Calu3 (cell line): ENCODE measurements at regions not wholly inside any gene's neighbourhood (a gene's known extent, or its start where the extent isn't known, plus 50 kb on each side); places are given as distances from the start of the nearest gene placed in this dataset.

ENCODE experiments used
- BruUV-seq: library from RNA; stranded (reverse); fragments of 400-500 nt; replicated peaks from 2 replicates; lab custom pipeline; 2021; lab: Mats Ljungman, UMichigan
- CTCF ChIA-PET: fragments of 300-600 bp; sonication (Branson Sonifier 250); formaldehyde crosslinking; loops from one replicate; lab custom pipeline; 2022; ENCODE audit warnings: antibody characterized with exemption; lab: Charles Lee
- DNase-seq: peaks from one replicate; pipeline ENCODE4 v3.0.0; 2022
- H3K27ac Mint-ChIP-seq: one replicate; pipeline ENCODE4 v1.8.0; 2022; ENCODE audit warnings: mixed read lengths; ENCODE audit not compliant: unreplicated experiment
- H3K27me3 Mint-ChIP-seq: one replicate; pipeline ENCODE4 v1.8.0; 2022; ENCODE audit warnings: mixed read lengths; ENCODE audit not compliant: unreplicated experiment
- H3K36me3 Mint-ChIP-seq: one replicate; pipeline ENCODE4 v1.8.0; 2022; ENCODE audit warnings: mild to moderate bottlenecking, moderate library complexity, mixed read lengths; ENCODE audit not compliant: insufficient read depth, unreplicated experiment
- H3K4me1 Mint-ChIP-seq: one replicate; pipeline ENCODE4 v1.8.0; 2022; ENCODE audit warnings: mild to moderate bottlenecking, low read depth, mixed read lengths; ENCODE audit not compliant: unreplicated experiment
- H3K4me3 Mint-ChIP-seq: one replicate; pipeline ENCODE4 v1.8.0; 2022; ENCODE audit warnings: mild to moderate bottlenecking, low read depth, moderate library complexity, mixed read lengths; ENCODE audit not compliant: unreplicated experiment
- H3K9me3 Mint-ChIP-seq: one replicate; pipeline ENCODE4 v1.8.0; 2022; ENCODE audit warnings: low read depth, mixed read lengths; ENCODE audit not compliant: unreplicated experiment
- intact Hi-C: fragments of 100-400 bp; cut with micrococcal nuclease; formaldehyde crosslinking; loops from one replicate; pipeline ENCODE4 v1.10.0; 2022; ENCODE audit not compliant: unreplicated experiment
- TF ChIP-seq, protein P1 (sequence below): fragments of 200-600 bp; IDR thresholded peaks from one replicate; pipeline ENCODE4 v1.8.0; 2022; ENCODE audit warnings: antibody characterized with exemption; ENCODE audit not compliant: unreplicated experiment

DNA sequence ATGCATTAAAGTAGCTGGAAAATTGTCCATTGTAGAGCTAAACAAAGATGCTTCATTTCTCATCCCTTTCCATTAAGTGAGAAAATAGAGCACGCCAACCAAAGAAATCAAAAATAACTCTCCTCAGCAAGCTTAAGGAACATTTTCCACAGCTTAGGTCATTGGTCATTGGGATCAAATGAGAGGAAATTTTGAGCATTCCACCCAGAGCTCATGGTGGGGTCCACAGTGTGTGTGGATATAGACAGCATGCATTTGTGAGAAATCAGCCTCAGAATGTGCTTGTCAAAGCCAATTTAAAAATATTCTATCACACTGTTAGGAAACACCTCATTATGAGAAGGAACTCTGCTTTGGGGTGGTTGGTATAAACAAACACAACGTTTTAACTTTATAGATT, 97.2 kb downstream of the HDGFL1 start:
- no peak for DNase-seq
- intact Hi-C loops, result no loop called here
- BruUV-seq, result no TSS peak
- CTCF ChIA-PET, result interaction anchor here (1.4 kb wide), 1 partner anchor 8 kb away, joined by 4 read pairs; no protein-coding TSS in a partner anchor
- H3K36me3 Mint-ChIP-seq, result no peaks in the 10 kb centered on the region
- no peaks in the 10 kb centered on the region for H3K27me3 Mint-ChIP-seq
- H3K27ac Mint-ChIP-seq, result no peak overlapping the region
- H3K4me1 Mint-ChIP-seq, result no peaks in the 10 kb centered on the region
- TF ChIP-seq, protein P1, sequence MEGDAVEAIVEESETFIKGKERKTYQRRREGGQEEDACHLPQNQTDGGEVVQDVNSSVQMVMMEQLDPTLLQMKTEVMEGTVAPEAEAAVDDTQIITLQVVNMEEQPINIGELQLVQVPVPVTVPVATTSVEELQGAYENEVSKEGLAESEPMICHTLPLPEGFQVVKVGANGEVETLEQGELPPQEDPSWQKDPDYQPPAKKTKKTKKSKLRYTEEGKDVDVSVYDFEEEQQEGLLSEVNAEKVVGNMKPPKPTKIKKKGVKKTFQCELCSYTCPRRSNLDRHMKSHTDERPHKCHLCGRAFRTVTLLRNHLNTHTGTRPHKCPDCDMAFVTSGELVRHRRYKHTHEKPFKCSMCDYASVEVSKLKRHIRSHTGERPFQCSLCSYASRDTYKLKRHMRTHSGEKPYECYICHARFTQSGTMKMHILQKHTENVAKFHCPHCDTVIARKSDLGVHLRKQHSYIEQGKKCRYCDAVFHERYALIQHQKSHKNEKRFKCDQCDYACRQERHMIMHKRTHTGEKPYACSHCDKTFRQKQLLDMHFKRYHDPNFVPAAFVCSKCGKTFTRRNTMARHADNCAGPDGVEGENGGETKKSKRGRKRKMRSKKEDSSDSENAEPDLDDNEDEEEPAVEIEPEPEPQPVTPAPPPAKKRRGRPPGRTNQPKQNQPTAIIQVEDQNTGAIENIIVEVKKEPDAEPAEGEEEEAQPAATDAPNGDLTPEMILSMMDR, result no peak
- no peak overlapping the region for H3K4me3 Mint-ChIP-seq
- peaks cover 6% of the 10 kb centered on the region for H3K9me3 Mint-ChIP-seq

- Mint-ChIP-seq H3K36me3 (no peaks in the 10 kb centered on the region), H3K9me3 (peaks cover 2% of the 10 kb centered on the region), H3K4me1 (no peaks in the 10 kb centered on the region), H3K4me3 (no peak overlapping the region), H3K27me3 (no peaks in the 10 kb centered on the region), H3K27ac (no peak overlapping the region)
- CTCF ChIA-PET, result no interaction called here
- intact Hi-C loops, result no loop called here
- TF ChIP-seq, protein P1, result no peak
- no peak for DNase-seq
- BruUV-seq, result no TSS peak
These were observed 98.5 kb downstream of the HDGFL1 start for GRCh38 chr6:22667855-22668254.

GRCh38 chr6:22668307-22668706, 98.9 kb downstream of the HDGFL1 start:
- intact Hi-C loops, result no loop called here
- H3K4me3 Mint-ChIP-seq, result no peak overlapping the region
- no peak overlapping the region for H3K27ac Mint-ChIP-seq
- H3K9me3 Mint-ChIP-seq, result no peaks in the 10 kb centered on the region
- H3K4me1 Mint-ChIP-seq, result no peaks in the 10 kb centered on the region
- DNase-seq, result no peak
- no TSS peak for BruUV-seq
- TF ChIP-seq, protein P1, result no peak
- CTCF ChIA-PET, result no interaction called here
- H3K36me3 Mint-ChIP-seq, result no peaks in the 10 kb centered on the region
- no peaks in the 10 kb centered on the region for H3K27me3 Mint-ChIP-seq

DNA sequence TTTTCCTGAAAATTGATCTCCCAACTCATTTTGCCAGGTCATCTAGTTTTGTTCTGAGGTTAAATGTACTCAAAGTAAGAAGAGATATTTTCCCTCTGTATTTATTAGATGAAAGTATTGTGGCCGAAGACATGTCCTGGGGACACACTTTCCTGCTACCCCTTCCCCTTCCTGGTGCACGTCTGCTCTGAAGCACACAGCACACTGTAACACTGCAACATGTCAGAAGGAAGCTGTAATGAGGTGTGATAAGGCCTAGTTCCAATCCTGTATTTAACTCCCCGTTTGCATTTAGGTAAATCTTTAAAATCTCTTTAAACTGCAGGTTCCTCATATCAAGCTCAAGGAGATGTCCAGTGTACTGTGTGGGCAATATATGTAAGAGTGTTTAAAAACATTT, 99.4 kb downstream of the HDGFL1 start:
- no peaks in the 10 kb centered on the region for H3K36me3 Mint-ChIP-seq
- intact Hi-C loops, result no loop called here
- BruUV-seq, result no TSS peak
- no peak overlapping the region for H3K4me3 Mint-ChIP-seq
- H3K27ac Mint-ChIP-seq, result no peak overlapping the region
- no peaks in the 10 kb centered on the region for H3K27me3 Mint-ChIP-seq
- TF ChIP-seq, protein P1, result no peak
- no peak for DNase-seq
- CTCF ChIA-PET, result no interaction called here
- H3K4me1 Mint-ChIP-seq, result no peaks in the 10 kb centered on the region
- no peaks in the 10 kb centered on the region for H3K9me3 Mint-ChIP-seq
